GM23338 (cell line): ENCODE measurements at regions not wholly inside any gene's neighbourhood (a gene's known extent, or its start where the extent isn't known, plus 50 kb on each side); places are given as distances from the start of the nearest gene placed in this dataset.

ENCODE experiments used
- CREB1 ChIP-seq: fragments of 250-450 bp; sonication (Bioruptor Pico); IDR thresholded peaks from 2 replicates; pipeline ENCODE4 v1.5.0; 2020; ENCODE audit warnings: low read depth, mild to moderate bottlenecking, moderate library complexity
- ETS1 ChIP-seq: IDR thresholded peaks from 2 replicates; pipeline ENCODE4 v1.6.1; 2016; ENCODE audit warnings: antibody characterized with exemption
- EZH2 ChIP-seq: fragments of 200-600 bp; sonication (generic); IDR thresholded peaks from one replicate; pipeline ENCODE4 v1.8.0; 2017; ENCODE audit warnings: antibody characterized with exemption, mild to moderate bottlenecking, low read depth; ENCODE audit not compliant: unreplicated experiment
- EZH2phosphoT487 ChIP-seq: fragments of 200-600 bp; sonication (generic); IDR thresholded peaks from one replicate; pipeline ENCODE4 v1.8.1; 2018; ENCODE audit warnings: antibody characterized with exemption; ENCODE audit not compliant: unreplicated experiment
- JUNB ChIP-seq: IDR thresholded peaks from one replicate; pipeline ENCODE4 v1.6.1; 2016; ENCODE audit warnings: antibody characterized with exemption; ENCODE audit not compliant: unreplicated experiment
- NANOG ChIP-seq: IDR thresholded peaks from 2 replicates; pipeline ENCODE4 v1.6.1; 2016; ENCODE audit warnings: antibody characterized with exemption, borderline replicate concordance
- POLR2AphosphoS5 ChIP-seq: IDR thresholded peaks from 2 replicates; pipeline ENCODE4 v1.6.1; 2016; ENCODE audit warnings: antibody characterized with exemption, low read depth
- REST ChIP-seq: IDR thresholded peaks from one replicate; pipeline ENCODE4 v1.6.1; 2018; ENCODE audit warnings: antibody characterized with exemption; ENCODE audit not compliant: unreplicated experiment
- STAT1 ChIP-seq: IDR thresholded peaks from one replicate; pipeline ENCODE4 v1.6.1; 2016; ENCODE audit warnings: antibody characterized with exemption; ENCODE audit not compliant: unreplicated experiment
- ZNF114 ChIP-seq: fragments of 250-450 bp; sonication (Bioruptor Pico); IDR thresholded peaks from 2 replicates; pipeline ENCODE4 v1.5.0; 2020; ENCODE audit warnings: mild to moderate bottlenecking, moderate library complexity
- ZNF331 ChIP-seq: fragments of 250-450 bp; sonication (Bioruptor Pico); IDR thresholded peaks from 2 replicates; pipeline ENCODE4 v1.5.0; 2020; ENCODE audit warnings: low read depth, mild to moderate bottlenecking, moderate library complexity
- TF ChIP-seq, protein P1 (sequence below), 2 experiments: fragments of 200-600 bp in 1 of 2; sonication (generic) in 1 of 2; conservative IDR thresholded peaks; 2 replicates each; pipeline versions ENCODE4 v1.5.1 to v1.6.1; 2016 to 2017; ENCODE audit warnings: antibody characterized with exemption in 2 of 2, low read depth in 2 of 2, mild to moderate bottlenecking in 2 of 2, moderate library complexity in 1 of 2

DNA sequence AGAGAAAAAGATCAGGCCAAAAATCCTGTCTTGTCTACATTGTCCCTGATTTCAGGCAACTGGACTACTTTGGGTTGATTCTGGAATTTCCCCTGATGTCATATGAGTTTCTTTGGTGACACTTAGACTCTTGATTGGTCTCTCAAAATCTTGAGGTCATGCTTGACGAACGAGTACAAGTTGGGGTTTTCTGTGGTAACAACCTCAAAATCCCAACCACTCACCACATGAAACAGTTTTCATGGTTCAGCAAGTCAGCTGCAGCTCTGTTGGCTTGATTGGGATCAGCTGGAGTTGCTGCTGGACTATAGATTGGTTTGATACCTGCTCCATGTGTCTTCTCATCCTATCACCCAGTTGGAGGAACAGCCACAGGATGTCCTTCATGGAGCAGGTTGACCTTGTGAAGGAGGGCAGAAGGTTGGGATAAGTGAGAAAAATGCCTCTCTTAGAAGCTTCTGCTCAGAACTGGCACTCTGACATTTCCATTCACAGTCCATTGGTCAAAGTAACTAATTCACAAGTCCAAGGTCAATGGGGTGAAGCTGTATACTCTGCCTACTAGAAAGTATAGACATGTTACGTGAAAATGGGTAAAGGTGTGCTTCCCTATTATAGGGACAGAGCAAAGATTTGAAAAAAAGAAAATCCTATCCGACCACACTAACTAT is 284.5 kb downstream of the SH3GL2 start:
- TF ChIP-seq, protein P1, sequence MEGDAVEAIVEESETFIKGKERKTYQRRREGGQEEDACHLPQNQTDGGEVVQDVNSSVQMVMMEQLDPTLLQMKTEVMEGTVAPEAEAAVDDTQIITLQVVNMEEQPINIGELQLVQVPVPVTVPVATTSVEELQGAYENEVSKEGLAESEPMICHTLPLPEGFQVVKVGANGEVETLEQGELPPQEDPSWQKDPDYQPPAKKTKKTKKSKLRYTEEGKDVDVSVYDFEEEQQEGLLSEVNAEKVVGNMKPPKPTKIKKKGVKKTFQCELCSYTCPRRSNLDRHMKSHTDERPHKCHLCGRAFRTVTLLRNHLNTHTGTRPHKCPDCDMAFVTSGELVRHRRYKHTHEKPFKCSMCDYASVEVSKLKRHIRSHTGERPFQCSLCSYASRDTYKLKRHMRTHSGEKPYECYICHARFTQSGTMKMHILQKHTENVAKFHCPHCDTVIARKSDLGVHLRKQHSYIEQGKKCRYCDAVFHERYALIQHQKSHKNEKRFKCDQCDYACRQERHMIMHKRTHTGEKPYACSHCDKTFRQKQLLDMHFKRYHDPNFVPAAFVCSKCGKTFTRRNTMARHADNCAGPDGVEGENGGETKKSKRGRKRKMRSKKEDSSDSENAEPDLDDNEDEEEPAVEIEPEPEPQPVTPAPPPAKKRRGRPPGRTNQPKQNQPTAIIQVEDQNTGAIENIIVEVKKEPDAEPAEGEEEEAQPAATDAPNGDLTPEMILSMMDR (conservative IDR thresholded peaks at IDR 0.05; ENCODE audit: low read depth in 2 of 2), result no peak
- no peak for TF ChIP-seq EZH2
- TF ChIP-seq ZNF331, result no peak
- no peak for TF ChIP-seq REST
- no peak for TF ChIP-seq JUNB
- no peak for TF ChIP-seq POLR2AphosphoS5
- no peak for TF ChIP-seq NANOG
- no peak for TF ChIP-seq ETS1
- no peak for TF ChIP-seq ZNF114 (CRISPR knock-in tag)
- no peak for TF ChIP-seq STAT1
- no peak for TF ChIP-seq EZH2phosphoT487
- no peak for TF ChIP-seq CREB1 (CRISPR knock-in tag)
